Esophagus muscularis mucosa (tissue), 4 donors: ENCODE measurements at regions not wholly inside any gene's neighbourhood (a gene's known extent, or its start where the extent isn't known, plus 50 kb on each side); places are given as distances from the start of the nearest gene placed in this dataset.

ENCODE experiments used
- CTCF ChIP-seq, 3 experiments: fragments of 200-600 bp in 2 of 3; fragments of 450-650 bp in 1 of 3; sonication (generic) in 2 of 3; IDR thresholded peaks; one replicate each; pipeline ENCODE4 v1.5.1; 2017 to 2019; ENCODE audit warnings: antibody characterized with exemption in 3 of 3, mild to moderate bottlenecking in 2 of 3, moderate library complexity in 1 of 3
- EP300 ChIP-seq: sonication (generic); formaldehyde crosslinking; IDR thresholded peaks from one replicate; pipeline ENCODE4 v1.6.1; 2017; ENCODE audit warnings: antibody characterized with exemption
- POLR2AphosphoS5 ChIP-seq, 2 donors: sonication (generic); formaldehyde crosslinking; IDR thresholded peaks; one replicate each; pipeline ENCODE4 v1.6.1; 2017; ENCODE audit warnings: antibody characterized with exemption in 2 of 2

GRCh38 chr5:39640552-39640951 lies 215.8 kb upstream of the DAB2 start:
- TF ChIP-seq EP300 (no peak), CTCF (IDR thresholded peaks at IDR 0.05) (no peak), POLR2AphosphoS5 (IDR thresholded peaks at IDR 0.05) (no peak)
